Liver (tissue), 7 donors: ENCODE measurements at regions not wholly inside any gene's neighbourhood (a gene's known extent, or its start where the extent isn't known, plus 50 kb on each side); places are given as distances from the start of the nearest gene placed in this dataset.

ENCODE experiments used
- DNase-seq: peaks from one replicate; pipeline ENCODE4 v3.0.0-alpha.2; 2017; ENCODE audit warnings: low spot score
- H3K27ac ChIP-seq, 2 donors: one replicate each; pipeline ENCODE4 v1.7.0; 2013; ENCODE audit warnings: inconsistent platforms in 2 of 2, low read length in 2 of 2, control low read depth in 1 of 2, low read depth in 1 of 2, mild to moderate bottlenecking in 1 of 2
- H3K27me3 ChIP-seq, 4 donors: one replicate each; pipeline versions ENCODE4 v1.6.1 to v1.7.0; 2013; ENCODE audit warnings: low read length in 3 of 4, inconsistent platforms in 1 of 4, mild to moderate bottlenecking in 1 of 4, moderate library complexity in 1 of 4; ENCODE audit not compliant: control insufficient read depth in 4 of 4, insufficient read depth in 4 of 4
- H3K36me3 ChIP-seq, 4 donors: one replicate each; pipeline versions ENCODE4 v1.6.1 to v1.7.0; 2013; ENCODE audit warnings: low read length in 3 of 4, mild to moderate bottlenecking in 3 of 4, low read depth in 1 of 4, moderate library complexity in 1 of 4; ENCODE audit not compliant: control insufficient read depth in 4 of 4, insufficient read depth in 3 of 4
- H3K4me1 ChIP-seq, 4 donors: one replicate each; pipeline versions ENCODE4 v1.6.1 to v1.7.0; 2013; ENCODE audit warnings: low read length in 3 of 4, mild to moderate bottlenecking in 3 of 4, moderate library complexity in 1 of 4; ENCODE audit not compliant: control insufficient read depth in 4 of 4, insufficient read depth in 4 of 4
- H3K4me3 ChIP-seq, 3 donors: one replicate each; pipeline versions ENCODE4 v1.6.1 to v1.7.0; 2013; ENCODE audit warnings: low read length in 3 of 3, control low read depth in 1 of 3, low read depth in 1 of 3, mild to moderate bottlenecking in 1 of 3
- H3K9ac ChIP-seq, 2 donors: one replicate each; pipeline ENCODE4 v1.7.0; 2013; ENCODE audit warnings: low read length in 2 of 2, mild to moderate bottlenecking in 2 of 2, moderate library complexity in 2 of 2, control low read depth in 1 of 2, low read depth in 1 of 2
- H3K9me3 ChIP-seq, 4 donors: one replicate each; pipeline versions ENCODE4 v1.6.1 to v1.7.0; 2013; ENCODE audit warnings: low read length in 3 of 4; ENCODE audit not compliant: control insufficient read depth in 4 of 4
- EGR1 ChIP-seq, 2 donors: IDR thresholded peaks; 2 replicates each; pipeline ENCODE4 v1.6.1; 2016 to 2018; ENCODE audit warnings: antibody characterized with exemption in 2 of 2, low read depth in 2 of 2
- FOXA1 ChIP-seq: IDR thresholded peaks from 2 replicates; pipeline ENCODE4 v1.6.1; 2016; ENCODE audit warnings: antibody characterized with exemption
- FOXA2 ChIP-seq: IDR thresholded peaks from 2 replicates; pipeline ENCODE4 v1.6.1; 2016; ENCODE audit warnings: antibody characterized with exemption
- GABPA ChIP-seq, 2 donors: IDR thresholded peaks in 1 of 2; conservative IDR thresholded peaks in 1 of 2; 2 replicates each; pipeline ENCODE4 v1.6.1; 2016; ENCODE audit warnings: antibody characterized with exemption in 2 of 2, mild to moderate bottlenecking in 1 of 2, moderate library complexity in 1 of 2
- HNF4A ChIP-seq, 2 donors: conservative IDR thresholded peaks; 2 replicates each; pipeline ENCODE4 v1.6.1; 2016; ENCODE audit warnings: antibody characterized with exemption in 2 of 2, mild to moderate bottlenecking in 2 of 2
- HNF4G ChIP-seq: IDR thresholded peaks from 2 replicates; pipeline ENCODE4 v1.6.1; 2016; ENCODE audit warnings: antibody characterized with exemption
- JUND ChIP-seq, 2 donors: IDR thresholded peaks; 2 replicates each; pipeline ENCODE4 v1.6.1; 2016; ENCODE audit warnings: antibody characterized with exemption in 2 of 2
- MAX ChIP-seq: IDR thresholded peaks from 2 replicates; pipeline ENCODE4 v1.6.1; 2016; ENCODE audit warnings: antibody characterized with exemption
- RAD21 ChIP-seq, 2 donors: IDR thresholded peaks; 2 replicates each; pipeline ENCODE4 v1.6.1; 2016; ENCODE audit warnings: antibody characterized with exemption in 2 of 2, mild to moderate bottlenecking in 2 of 2
- REST ChIP-seq: IDR thresholded peaks from 2 replicates; pipeline ENCODE4 v1.6.1; 2016; ENCODE audit warnings: antibody characterized with exemption, mild to moderate bottlenecking
- RXRA ChIP-seq, 2 donors: IDR thresholded peaks; 2 replicates each; pipeline ENCODE4 v1.6.1; 2017 to 2018; ENCODE audit warnings: antibody characterized with exemption in 2 of 2, mild to moderate bottlenecking in 1 of 2
- TAF1 ChIP-seq: conservative IDR thresholded peaks from 2 replicates; pipeline ENCODE4 v1.6.1; 2016; ENCODE audit warnings: antibody characterized with exemption, mild to moderate bottlenecking
- YY1 ChIP-seq: IDR thresholded peaks from 2 replicates; pipeline ENCODE4 v1.6.1; 2016; ENCODE audit warnings: antibody characterized with exemption, mild to moderate bottlenecking
- ZBTB33 ChIP-seq: IDR thresholded peaks from 2 replicates; pipeline ENCODE4 v1.6.1; 2016; ENCODE audit warnings: antibody characterized with exemption
- WGBS: extraction: QIAGEN DNeasy Blood & Tissue Kit; methylation state at CpG from one replicate; pipeline ENCODE4 v1.1.7; 2013; 5-methylcytosine and 5-hydroxymethylcytosine counted together
- TF ChIP-seq, protein P1 (sequence below): IDR thresholded peaks from 2 replicates; pipeline ENCODE4 v1.6.1; 2016; ENCODE audit warnings: antibody characterized with exemption
- donor health status: healthy.
- donor health status: healthy.
- donor health status: healthy.
- donor health status: healthy.

DNA sequence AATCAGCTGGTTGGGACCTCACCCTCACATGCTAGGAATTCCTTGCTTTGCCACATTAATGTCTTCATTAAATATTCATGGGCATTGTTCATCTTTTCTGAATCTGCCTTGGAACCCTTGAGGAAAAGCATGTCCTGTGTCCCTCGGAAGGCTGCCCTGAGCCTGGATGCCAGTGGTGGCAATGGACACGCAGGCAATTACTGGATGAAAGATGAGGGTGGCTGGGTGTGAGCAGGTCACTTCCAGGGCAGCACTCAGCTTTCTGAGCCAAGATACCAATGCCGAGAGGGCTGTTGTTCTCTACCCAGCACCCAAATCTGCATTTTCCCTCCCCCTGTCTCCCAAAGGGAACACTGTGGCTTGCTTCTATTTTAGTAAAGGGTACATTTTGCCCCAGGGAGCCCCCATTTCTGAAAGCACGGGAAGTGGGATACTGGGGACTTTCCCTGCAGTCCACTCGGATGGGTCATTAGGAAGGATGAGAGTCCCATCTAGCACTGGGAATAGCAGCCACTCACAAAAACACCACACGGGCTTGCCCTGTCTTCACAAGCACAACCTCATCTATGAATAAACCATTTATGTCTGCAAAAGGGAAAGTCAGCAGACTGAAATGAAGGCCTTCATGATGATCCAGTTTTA is 234.8 kb downstream of the SOX11 start:
- WGBS = 53% methylated on average over 6 of the region's 6 CpGs
- peaks cover 0 to 4% (median 0%) of the 10 kb centered on the region in 4 donors for H3K9me3 ChIP-seq
- H3K27me3 ChIP-seq = peaks cover 0 to 2% (median 0%) of the 10 kb centered on the region in 4 donors

DNA sequence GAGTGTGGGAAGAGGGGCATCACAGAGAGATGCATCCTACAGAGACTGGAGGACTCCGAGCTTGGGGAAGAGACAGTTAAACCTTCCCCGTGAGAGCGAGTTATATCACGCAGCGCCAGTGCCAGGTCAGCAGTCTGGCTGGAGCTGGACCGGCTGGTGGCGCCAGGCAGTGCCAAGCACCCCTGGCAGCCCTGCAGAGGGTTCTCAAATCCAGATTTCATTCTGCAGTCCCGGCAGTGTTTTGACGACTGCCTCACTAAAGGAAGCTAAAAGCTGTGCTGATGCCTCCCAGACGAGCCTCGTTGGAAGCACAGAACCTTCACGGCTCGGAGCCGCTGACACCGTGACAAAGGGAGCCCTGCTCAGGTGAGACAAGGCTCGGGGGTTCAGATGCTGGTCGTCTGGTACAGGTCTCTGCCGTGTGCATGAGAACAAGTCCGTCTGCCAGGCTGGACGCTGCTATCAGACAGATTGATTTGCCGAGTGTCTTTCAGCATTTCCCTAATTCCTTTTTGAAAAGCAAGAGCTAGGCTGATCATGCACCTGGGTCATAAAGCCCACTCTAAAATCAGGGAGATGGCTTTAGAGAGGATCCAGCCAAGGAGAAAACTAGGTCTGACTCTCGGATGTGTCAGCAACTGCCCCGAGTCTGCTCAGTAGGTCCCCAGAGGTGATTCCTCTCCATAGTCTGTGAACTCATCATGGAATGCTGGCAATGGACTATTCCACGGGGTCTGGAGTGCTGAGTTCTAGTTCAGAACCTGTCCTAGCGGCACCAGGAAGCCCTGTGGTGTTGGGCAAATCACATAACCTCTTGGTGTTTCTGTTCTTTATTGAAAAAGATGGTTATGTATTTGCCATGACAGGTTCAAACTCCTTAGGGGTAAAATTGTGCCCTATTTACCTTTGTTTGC is 240.6 kb downstream of the SOX11 start:
- H3K9ac ChIP-seq = no peak overlapping the region
- no peaks in the 10 kb centered on the region for H3K4me1 ChIP-seq
- H3K27me3 ChIP-seq = no peaks in the 10 kb centered on the region
- H3K36me3 ChIP-seq = no peaks in the 10 kb centered on the region
- H3K27ac ChIP-seq = no peak overlapping the region
- TF ChIP-seq YY1 = no peak
- no peak for TF ChIP-seq RAD21 (IDR thresholded peaks at IDR 0.05)
- no peak for TF ChIP-seq EGR1 (IDR thresholded peaks at IDR 0.05; ENCODE audit: low read depth in 2 of 2)
- TF ChIP-seq GABPA (IDR thresholded peaks at IDR 0.05 in 1 of 2, conservative IDR thresholded peaks at IDR 0.05 in 1 of 2) = no peak
- no peak for TF ChIP-seq RXRA (IDR thresholded peaks at IDR 0.05)
- TF ChIP-seq TAF1 = no peak
- no peak for TF ChIP-seq REST
- TF ChIP-seq ZBTB33 = no peak
- TF ChIP-seq JUND (IDR thresholded peaks at IDR 0.05) = no peak
- no peak for TF ChIP-seq HNF4G
- no peak for TF ChIP-seq HNF4A (conservative IDR thresholded peaks at IDR 0.05)
- 70% methylated on average over 25 of the region's 25 CpGs for WGBS
- H3K4me3 ChIP-seq = no peak overlapping the region
- no peak for DNase-seq
- H3K9me3 ChIP-seq = no peaks in the 10 kb centered on the region

More for the DNA sequence above, 234.8 kb downstream of the SOX11 start:
- DNase-seq = no peak
- no peaks in the 10 kb centered on the region for H3K4me1 ChIP-seq
- H3K4me3 ChIP-seq = no peak overlapping the region
- H3K9ac ChIP-seq = no peak overlapping the region
- no peak overlapping the region for H3K27ac ChIP-seq
- no peaks in the 10 kb centered on the region for H3K36me3 ChIP-seq
- TF ChIP-seq GABPA (IDR thresholded peaks at IDR 0.05 in 1 of 2, conservative IDR thresholded peaks at IDR 0.05 in 1 of 2) (no peak), HNF4A (conservative IDR thresholded peaks at IDR 0.05) (no peak), FOXA2 (no peak), FOXA1 (no peak), EGR1 (IDR thresholded peaks at IDR 0.05; ENCODE audit: low read depth in 2 of 2) (no peak), MAX (no peak), REST (no peak)
- TF ChIP-seq, protein P1, sequence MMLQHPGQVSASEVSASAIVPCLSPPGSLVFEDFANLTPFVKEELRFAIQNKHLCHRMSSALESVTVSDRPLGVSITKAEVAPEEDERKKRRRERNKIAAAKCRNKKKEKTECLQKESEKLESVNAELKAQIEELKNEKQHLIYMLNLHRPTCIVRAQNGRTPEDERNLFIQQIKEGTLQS = no peak
